ENCODE measurements at regions not wholly inside any gene's neighbourhood (a gene's known extent, or its start where the extent isn't known, plus 50 kb on each side); places are given as distances from the start of the nearest gene placed in this dataset.

DNA sequence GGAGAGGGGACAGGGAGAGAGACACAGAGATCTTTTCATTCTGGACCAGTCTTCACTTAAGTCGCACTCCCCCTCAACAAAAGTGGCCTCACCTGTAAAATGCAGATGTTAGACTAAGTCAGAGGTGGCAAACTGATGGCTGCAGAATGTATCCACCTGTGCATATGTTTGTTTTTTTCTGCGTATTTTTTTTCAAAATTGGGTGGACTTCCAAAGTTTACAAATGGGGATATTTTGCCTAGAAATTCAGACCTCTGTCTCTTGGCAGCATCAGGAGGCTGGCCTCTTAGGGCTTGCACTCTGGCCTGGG, 525.0 kb downstream of the MATN1 start:
- TF ChIP-seq EZH2 (IDR thresholded peaks at IDR 0.05; ENCODE audit: insufficient read depth, low read length) = no peak
- no peak for TF ChIP-seq CTCF (IDR thresholded peaks at IDR 0.05; ENCODE audit: insufficient read depth, low read depth, low read length)
